ENCODE measurements at regions not wholly inside any gene's neighbourhood (a gene's known extent, or its start where the extent isn't known, plus 50 kb on each side); places are given as distances from the start of the nearest gene placed in this dataset.
"Not testable (repeated sequence)": the region's sequence is repeated elsewhere in the genome, so short reads cannot be mapped to it uniquely, and the experiment has no call there.

DNA sequence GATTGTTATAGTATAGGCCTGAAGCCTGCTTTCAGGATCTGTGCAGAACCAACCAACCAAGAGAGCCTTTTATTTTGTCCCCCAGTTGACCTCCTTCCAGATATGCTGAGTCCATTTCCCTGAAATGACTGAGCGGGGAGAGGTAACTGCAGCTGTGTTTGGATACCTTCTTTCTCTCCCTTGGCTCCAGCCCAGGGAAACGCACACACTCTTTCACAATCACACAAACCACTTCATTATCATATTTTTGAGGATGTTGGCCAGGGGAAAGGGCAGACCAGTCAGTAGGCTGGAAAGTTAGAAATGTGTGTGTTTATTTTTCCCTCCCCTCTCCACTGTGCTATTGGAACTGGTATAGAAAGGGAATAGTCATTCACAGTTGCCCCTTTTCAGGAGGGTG is 417.7 kb upstream of the TBL1XR1 start:
- H3K4me3 ChIP-seq (ENCODE audit: low read depth, low read length), result no peak overlapping the region
- peak; percentile 97 for DNase-seq (ENCODE audit: low read depth)

DNA sequence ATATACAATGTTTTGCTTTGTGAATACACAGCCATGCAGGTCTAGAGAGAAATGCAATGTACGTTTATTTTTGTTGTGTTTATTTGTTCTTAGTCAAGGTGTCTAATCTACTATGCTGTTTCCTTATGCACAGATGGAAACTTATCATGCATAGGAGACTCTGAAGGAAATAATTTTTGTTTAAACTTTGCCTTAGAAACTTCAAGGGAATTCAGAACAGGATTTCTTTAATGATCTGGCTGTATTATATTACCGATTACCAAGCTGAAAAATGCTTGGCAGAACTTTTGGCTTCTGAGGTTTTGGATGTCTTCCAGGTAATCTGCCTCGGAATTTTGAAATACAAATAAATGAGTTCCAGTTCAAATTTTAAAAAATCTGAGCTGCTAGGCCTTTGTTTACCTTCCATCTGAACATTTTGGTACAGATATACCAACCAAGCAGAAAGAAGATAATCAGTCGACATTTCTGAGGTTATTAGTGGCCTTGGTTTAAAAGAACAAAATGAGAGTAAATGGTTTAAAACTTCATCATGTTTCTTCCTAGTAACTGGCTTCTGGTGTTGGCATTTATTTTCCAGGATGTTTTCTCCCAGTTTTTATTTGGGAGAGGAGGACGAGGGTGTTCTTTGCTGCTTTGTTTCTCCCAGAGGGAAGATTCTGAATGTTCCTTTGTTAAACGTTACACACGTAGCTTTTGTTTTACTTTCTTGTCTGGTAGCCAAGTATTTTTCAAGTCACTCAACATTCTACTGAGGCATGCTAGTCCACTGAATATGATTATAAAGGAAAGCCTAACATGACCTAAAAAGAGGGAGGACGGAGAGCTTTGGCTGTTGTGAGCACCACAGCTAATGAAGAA is 421.8 kb upstream of the TBL1XR1 start:
- no peak overlapping the region for H3K4me3 ChIP-seq (ENCODE audit: low read depth, low read length)
- peak; percentile 66 for DNase-seq (ENCODE audit: low read depth)

- H3K4me3 ChIP-seq (ENCODE audit: low read depth, low read length), result no peak overlapping the region
- DNase-seq (ENCODE audit: low read depth), result no peak
Measured at GRCh38 chr3:177620073-177620472, 422.8 kb upstream of the TBL1XR1 start.

DNA sequence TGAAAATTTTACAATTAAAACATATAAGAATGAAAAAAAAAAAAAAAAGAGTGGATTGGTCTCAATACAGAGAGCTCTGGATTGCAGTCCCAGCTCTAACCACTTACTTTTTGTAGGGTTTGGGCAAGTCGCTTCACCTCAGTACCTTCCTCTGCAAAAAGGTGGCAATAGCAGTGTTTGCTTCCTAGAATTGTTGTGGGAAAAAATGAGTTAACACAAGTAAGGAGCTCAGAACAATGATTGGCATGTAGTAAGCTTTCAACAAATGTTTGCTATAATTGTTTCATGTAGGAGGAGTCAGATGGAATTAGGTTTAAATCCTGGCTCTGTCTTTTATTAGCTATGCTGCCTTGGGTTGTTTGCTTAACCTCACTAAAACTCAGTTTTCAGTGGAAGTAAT is 425.2 kb upstream of the TBL1XR1 start:
- no peak for DNase-seq (ENCODE audit: low read depth)
- H3K4me3 ChIP-seq (ENCODE audit: low read depth, low read length), result no peak overlapping the region

DNA sequence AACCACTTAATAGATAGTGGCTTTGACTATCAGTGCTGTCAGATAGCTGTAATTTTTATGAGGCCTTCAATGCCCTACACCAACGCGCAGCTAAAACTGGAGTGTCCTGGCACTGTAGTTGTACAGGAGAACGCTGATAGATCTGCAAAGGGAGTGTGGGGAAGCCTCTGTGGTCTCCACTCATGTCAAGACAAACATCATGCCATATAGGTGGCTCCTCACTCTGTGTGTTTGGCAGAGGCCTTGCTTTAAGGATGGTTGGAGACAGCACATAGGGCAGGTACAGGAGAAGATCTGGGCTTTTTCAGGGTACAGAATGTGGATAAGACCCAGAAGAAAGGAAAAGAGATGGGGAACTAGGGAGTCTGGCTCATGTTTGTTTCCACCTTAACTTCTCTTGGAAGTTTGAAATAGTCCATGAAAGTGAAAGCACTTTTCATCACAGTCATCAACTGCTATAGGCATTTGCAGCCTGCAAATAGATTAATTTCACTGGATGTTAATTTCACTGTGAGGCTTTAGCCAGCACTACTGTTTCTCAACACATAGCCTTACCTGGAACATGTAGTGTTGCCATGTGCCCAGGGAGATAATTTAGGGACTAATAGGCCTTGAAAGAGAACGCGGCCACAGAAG is 425.8 kb upstream of the TBL1XR1 start:
- no peak overlapping the region for H3K4me3 ChIP-seq (ENCODE audit: low read depth, low read length)
- no peak for DNase-seq (ENCODE audit: low read depth)

GRCh38 chr3:177624528-177625495 is 427.5 kb upstream of the TBL1XR1 start:
- DNase-seq (ENCODE audit: low read depth), result no peak
- no peak overlapping the region for H3K4me3 ChIP-seq (ENCODE audit: low read depth, low read length)

- no peak overlapping the region for H3K4me3 ChIP-seq (ENCODE audit: low read depth, low read length)
- DNase-seq (ENCODE audit: low read depth), result no peak
Measured at GRCh38 chr3:177626045-177626444, 428.8 kb upstream of the TBL1XR1 start.

GRCh38 chr3:177628095-177628719 is 430.9 kb upstream of the TBL1XR1 start:
- not testable (repeated sequence) for DNase-seq (ENCODE audit: low read depth); H3K4me3 ChIP-seq (ENCODE audit: low read depth, low read length)

DNA sequence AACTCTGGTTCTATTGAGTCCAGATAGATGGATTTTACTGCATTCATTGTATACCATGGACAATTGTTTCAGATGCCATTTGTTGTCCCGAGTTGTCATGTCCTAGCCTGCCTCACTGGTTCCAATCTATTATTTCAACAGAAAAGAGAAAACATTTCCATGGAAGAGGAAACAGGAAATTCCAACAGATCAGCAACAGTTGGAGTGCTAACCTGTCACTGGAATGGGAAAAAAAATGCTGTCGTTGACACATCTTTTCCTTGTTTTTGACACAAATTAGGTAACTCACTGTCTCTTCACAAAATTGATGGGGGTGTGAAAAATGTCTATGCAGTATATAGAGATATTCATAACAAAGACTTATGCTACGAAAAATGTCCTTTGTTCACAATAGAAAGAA is 432.0 kb upstream of the TBL1XR1 start:
- no peak overlapping the region for H3K4me3 ChIP-seq (ENCODE audit: low read depth, low read length)
- DNase-seq (ENCODE audit: low read depth), result no peak

GRCh38 chr3:177633671-177634207 is 436.5 kb upstream of the TBL1XR1 start:
- no peak overlapping the region for H3K4me3 ChIP-seq (ENCODE audit: low read depth, low read length)
- peak; percentile 85 for DNase-seq (ENCODE audit: low read depth)

DNA sequence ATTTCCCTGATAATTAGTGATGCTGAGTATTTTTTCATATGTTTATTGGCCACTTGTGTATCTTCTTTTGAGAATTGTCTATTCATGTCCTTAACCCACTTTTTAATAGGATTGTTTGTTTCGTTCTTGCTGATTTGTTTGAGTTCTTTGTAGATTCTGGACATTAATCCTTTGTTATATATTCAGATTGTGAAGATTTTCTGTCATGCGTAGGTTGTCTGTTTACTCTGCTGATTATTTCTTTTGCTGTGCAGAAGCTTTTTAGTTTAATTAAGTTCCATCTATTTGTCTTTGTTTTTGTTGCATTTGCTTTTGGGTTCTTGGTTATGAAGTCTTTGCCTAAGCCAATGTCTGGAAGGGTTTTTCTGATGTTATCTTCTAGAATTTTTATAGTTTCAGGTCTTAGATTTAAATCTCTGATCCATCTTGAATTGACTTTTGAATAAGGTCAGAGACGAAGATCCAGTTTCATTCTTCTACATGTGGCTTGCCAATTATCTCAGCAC is 438.4 kb upstream of the TBL1XR1 start:
- not testable (repeated sequence) for H3K4me3 ChIP-seq (ENCODE audit: low read depth, low read length); DNase-seq (ENCODE audit: low read depth)

DNA sequence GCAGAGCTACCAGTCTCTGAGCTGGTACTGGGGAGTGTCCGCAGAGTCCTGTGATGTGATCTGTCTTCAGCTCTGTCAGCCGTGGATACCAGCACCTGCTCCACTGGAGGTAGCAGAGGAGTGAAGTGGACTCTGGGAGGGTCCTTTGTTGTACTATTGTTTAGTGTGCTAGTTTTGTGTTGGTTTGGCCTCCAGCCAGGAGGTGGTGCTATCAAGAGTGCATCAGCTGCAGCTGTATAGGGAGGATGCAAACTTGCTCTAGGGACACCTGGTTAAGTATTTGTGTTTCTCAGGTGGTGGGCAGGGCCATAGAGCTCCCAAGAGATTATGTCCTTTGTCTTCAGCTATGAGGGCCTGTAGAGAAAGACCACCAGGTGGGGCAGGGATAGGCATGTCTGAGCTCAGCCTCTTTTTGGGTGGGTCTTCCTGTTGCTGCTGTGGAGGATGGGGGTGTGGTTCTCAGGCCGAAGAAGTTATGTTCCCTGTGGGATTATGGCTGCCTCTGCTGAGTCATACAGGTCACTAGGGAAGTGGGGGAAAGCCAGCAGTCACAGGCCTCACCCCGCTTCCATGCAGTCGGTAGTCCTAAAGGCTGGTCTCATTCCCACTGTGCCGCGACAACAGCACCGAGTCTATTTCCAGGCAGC is 443.2 kb upstream of the TBL1XR1 start:
- H3K4me3 ChIP-seq (ENCODE audit: low read depth, low read length), result no peak overlapping the region
- DNase-seq (ENCODE audit: low read depth), result no peak

- no peak for DNase-seq (ENCODE audit: low read depth)
- H3K4me3 ChIP-seq (ENCODE audit: low read depth, low read length), result no peak overlapping the region
Measured at GRCh38 chr3:177641206-177641605, 443.9 kb upstream of the TBL1XR1 start.

DNA sequence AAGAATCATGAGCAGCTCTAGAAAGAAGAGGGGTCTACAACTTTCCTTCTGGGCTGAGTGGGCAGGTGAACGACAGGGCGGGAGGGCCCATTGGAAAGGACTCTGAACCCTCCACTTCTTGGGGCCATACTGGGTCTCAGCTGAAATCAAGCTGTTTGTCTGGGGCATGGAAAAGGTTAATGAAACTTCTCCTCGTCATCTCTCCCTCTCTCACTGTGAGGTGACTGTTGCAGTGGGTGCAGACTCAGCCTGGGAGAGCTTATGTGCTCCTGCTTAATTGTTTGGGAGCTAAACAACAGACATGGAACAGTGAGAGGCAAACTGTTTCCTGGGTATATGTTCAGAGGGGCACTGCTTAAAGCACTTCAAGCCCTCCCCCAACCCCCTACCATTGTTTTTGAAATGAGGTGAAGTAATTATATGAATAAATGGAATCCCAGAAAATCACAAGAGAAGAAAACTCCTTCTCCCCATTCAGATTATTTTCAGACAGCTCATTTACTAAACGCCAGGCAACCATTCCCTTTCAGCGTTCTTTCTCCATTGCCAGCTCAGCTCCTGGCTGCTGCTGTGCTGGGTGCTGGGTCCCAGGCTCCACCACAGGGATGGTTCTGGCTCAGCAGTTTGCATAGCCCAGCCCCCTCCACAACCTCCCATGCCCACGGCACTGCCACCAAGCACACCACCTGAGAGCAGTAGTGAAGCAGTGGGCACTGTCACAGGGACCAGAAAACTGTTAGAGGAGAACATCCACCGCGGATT is 444.9 kb upstream of the TBL1XR1 start:
- DNase-seq (ENCODE audit: low read depth), result no peak
- H3K4me3 ChIP-seq (ENCODE audit: low read depth, low read length), result no peak overlapping the region

GRCh38 chr3:177642804-177643125 is 445.5 kb upstream of the TBL1XR1 start:
- no peak for DNase-seq (ENCODE audit: low read depth)
- H3K4me3 ChIP-seq (ENCODE audit: low read depth, low read length), result no peak overlapping the region

DNA sequence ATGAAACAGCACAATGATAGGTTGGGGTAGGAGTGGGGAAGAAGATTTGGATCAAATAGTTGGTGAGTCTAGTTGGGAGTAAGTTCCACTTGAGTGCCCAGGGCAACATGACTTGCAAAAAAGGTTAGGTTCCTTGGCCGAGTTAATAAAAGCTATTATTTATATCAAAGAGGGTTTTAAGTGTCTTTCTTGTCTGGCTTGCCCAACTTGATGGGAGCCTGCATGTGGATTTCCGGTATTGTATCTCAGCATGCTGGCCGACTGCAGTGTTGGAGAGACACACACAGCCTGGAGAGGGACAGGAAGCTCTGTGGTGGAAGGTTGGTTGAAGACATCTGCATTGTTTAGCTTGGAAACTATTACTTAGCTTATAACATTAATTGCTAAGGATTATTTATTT is 449.5 kb upstream of the TBL1XR1 start:
- DNase-seq (ENCODE audit: low read depth), result no peak
- no peak overlapping the region for H3K4me3 ChIP-seq (ENCODE audit: low read depth, low read length)

GRCh38 chr3:177647341-177647740 is 450.1 kb upstream of the TBL1XR1 start:
- no peak overlapping the region for H3K4me3 ChIP-seq (ENCODE audit: low read depth, low read length)

GRCh38 chr3:177647876-177648275 is 450.6 kb upstream of the TBL1XR1 start:
- no peak overlapping the region for H3K4me3 ChIP-seq (ENCODE audit: low read depth, low read length)
- DNase-seq (ENCODE audit: low read depth), result no peak

More at GRCh38 chr3:177647341-177647740, 450.1 kb upstream of the TBL1XR1 start:
- no peak for DNase-seq (ENCODE audit: low read depth)

Data from skeletal muscle cell (primary cell).